GM18861 (cell line): ENCODE measurements at regions not wholly inside any gene's neighbourhood (a gene's known extent, or its start where the extent isn't known, plus 50 kb on each side); places are given as distances from the start of the nearest gene placed in this dataset.

Experiments
- ATAC-seq: cut with Tn5 transposase; IDR thresholded peaks from one replicate; pipeline ENCODE4 v1.9.1; 2021; ENCODE audit not compliant: unreplicated experiment

DNA sequence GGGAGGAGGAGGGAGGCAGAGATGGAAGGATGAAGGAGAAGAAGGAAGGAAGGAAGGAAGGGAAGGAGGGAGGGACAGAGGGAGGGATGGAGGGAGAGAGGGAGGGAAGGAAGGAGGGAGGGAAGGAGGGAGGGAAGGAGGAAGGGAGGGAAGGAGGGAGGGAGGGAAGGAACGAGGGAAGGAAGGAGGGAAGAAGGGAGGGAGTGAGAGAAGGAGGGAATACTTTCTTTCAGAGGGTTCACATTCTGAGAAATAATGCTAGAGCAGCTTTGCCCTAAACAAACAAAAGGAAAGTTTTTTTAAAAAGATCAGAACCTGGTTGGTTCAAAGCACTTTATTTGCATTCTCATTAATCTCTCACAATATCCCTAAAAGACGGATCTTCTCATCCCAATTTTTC is 96.1 kb upstream of the NXT1 start:
- ATAC-seq = no peak

DNA sequence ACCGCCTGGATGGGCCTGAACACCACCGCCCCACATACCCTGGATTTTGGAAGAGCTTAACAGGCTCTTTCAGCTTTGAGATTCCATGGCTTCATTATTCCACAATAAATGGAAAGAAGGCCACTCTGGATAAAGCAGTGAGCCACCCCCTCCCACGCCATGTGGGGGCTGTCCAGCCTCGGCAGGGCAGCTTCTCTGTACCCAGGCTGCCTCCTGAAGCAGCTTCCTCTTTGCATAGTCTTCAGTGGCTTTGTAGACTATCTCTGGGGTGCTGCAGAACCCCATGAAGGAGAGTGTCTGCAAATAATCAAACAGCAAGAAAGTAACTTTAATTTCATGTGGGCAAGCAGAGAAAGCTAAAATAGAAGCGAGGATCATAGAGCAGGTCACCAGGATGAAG is 96.6 kb upstream of the NXT1 start:
- ATAC-seq = no peak

DNA sequence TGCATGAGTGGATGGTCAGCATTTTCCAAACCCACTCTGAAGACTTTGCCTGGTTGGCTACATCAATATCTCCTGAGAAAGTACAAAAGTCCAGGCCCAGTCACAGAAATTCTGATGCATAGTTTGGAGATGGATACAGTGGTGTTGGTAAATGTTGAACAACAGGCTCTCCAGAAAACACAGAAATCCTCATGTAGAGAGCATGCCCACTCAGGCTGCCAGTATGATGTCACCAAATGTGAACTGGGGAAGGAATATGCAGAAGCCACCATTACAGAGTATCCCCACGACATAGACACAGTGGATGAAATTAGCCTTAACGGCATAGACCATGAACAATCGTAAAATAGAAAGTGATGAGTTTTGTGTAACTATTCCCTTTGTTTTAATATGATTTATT is 97.1 kb upstream of the NXT1 start:
- no peak for ATAC-seq

DNA sequence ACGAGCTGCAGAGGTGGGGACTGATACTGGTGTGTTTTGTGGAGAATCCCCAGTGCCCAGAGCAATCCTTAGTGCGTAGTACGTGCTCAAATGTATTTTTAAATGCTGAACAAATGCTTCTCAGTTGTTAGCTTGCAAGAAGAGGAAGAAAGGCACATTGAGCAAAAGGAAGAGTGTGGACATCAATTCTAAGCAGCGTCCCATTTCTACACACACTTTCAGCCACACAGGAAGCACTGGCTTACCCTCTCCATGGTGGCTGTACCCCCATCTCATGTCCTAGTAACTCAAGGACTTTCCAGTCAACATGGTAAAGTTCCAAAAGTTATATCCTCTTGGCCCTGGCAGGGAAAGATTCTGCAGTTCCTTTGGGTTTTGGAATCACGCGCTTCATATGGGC is 98.8 kb upstream of the NXT1 start:
- ATAC-seq = no peak

DNA sequence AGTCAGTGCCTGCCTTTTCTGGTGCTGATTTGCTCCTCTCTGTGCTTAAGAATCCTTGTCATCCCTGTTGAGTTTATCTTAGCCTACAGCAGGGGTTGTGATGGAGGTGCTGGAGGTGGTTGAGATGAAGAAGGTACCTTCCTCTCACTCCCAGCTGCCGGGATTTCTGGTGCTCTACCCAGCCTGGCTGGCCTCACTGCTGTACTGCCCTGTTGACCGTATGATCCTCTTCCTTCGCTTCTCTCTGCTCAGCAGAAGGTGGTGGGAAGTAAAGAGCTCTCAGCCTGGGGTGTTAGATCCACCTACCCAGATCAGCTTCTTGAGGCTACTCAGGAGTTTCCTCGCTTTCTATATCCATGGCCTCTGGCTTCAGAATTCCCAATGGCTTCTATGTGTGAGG is 101.0 kb upstream of the NXT1 start:
- ATAC-seq = no peak

DNA sequence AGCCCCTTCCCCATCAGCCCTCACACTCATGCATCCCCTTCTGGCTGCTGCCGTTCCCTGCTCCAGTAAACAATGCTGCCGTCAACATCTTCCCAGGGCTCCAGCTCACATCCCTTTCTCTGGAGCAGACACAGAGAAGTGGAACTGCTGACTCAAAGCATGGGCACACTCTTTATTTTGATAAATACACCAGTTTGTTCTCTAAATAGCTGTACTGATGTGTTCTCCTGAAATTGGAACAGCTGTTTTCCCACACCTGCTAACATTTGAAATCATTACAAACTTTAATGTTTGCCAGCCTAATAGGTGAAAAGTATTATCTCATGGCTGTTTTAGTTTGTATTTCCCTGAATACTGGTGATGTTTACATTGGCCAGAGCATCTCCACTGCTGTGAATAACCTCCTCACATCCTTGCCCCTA is 102.1 kb upstream of the NXT1 start:
- ATAC-seq = no peak

DNA sequence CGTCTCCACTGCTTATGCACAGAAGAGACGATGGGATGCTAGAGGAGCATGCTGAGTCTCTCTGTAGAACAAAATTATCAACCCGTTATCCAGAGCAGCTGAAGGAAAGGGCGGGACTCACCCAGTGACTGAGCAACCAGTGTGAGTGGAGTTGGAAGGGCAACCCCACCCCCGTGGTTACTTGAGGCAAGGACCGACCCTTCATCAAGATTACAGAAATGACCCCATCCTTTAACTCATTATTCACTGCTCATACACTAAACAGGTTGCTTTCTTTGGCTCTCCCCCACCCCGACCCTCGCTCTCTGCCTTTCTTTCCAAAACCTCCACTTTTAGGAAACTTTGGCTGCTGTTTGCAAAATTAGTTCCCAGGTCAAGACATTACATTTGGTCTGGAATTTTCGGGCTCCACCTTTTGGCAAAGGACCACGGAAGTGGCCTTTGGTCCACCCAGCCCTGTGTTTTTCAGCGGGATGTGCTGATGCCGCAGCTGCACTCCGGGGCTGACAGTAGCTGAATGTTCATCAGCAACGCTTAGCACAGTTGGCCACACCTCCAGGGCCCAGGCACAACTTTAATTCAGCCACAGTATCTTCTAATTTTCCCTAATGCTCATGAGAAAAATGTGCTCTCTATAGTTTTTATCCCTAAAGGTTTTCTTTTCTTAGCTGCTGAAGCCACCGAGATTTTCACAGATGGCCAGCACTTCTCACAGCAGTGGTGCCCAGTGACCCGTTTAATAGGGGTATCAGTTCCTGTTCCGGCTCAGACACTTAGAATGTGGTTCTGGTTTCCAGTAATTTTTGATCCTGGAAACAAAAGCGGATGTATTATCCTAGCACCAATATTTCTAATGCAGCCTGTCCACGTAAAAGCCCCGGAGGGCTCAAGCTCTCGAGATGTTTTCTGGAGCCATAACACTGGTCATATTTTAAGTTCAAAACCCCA is 103.6 kb upstream of the NXT1 start:
- no peak for ATAC-seq

DNA sequence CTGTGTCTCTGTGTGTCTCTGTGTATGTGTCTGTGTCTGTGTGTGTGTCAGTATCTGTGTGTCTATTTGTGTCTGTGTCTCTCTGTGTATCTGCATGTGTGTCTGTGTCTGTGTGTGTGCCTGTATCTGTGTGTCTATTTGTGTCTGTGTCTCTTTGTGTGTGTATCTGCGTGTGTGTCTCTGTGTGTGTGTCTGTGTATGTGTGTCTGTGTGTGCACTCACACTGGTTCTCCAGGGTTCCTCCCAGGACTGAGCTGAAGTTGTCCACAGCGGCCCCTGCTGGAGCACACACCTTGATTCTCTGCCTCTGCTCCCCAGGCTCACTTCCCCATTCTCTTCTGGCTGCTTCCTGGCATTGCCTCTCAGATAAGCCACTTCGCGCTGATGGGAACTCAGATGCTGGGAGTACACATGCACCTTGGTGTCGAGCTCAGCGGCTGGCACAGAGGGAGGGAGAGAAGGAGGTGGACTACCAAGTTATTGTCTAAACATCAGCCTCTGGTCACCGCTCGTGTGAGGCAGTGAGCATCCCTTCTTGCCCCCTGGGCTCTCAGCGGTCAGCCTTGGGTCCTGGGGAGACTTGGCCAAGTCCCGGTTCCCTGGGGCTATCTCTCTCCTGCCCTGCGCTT is 104.9 kb upstream of the NXT1 start:
- ATAC-seq = peak; percentile 86

DNA sequence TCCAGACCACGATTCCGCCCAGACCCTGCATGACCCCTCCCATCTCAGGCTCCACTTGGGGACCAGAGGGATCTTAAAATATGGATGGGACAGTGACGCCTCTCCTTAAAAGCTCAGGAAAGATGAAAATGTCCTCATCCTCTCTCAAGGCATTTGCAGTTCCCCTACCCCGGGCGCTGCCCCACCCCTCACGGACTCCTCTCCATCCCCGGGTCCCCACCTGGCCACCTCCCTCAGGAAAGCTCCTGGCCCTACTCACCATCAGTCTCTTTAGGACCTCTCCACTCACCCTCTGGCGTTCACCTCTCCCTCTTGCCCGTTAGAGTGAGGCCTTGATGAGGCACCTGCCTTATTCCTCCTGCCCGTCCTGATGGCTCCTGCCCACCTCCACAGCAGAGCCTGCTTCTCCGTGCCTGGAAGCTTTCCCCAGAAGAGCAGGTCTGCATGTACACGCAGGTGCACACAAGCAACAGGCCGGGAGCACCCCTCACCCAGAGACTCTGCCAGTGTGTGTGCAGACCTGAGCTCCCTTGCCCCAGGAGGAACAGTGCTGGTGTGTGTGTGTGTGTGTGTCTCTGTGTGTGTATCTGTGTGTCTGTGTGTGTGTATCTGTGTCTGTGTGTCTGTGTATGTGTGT is 105.6 kb upstream of the NXT1 start:
- no peak for ATAC-seq

DNA sequence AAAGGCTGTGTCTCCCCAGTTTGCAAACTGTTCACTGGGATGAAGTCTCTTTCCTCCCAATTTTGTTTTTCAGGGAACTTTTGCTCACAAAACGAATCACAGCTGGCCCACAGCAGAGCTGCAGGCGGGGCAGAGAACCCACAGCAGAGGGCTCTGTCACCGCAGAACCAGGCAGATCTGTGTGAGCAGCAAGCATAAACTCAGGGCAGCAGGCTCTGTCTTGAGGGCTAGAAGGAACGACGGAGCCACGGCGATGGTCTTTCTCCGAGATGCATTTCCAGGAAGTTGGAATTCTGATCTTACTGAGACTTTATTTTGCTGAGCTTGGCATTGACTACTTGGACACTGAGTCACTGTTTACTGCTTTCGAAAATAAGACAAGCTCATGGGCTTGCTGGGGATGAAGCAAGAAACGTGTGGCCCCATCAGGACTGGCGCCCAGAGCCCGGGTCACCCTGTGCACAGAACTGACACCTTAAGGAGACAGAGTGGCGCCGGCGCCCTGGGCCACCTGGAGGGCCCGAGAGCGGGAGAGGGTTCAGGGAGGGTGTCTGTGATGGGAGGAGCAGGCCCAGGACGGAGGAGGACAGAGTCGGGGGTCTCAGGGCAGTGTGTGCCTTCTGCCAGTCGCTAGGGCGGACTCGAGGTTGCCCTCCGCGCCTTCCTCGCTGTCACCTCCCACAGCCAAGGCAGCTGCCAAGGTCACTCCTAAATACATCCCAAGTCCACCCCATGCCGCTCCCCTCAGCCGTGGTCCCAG is 106.3 kb upstream of the NXT1 start:
- no peak for ATAC-seq

DNA sequence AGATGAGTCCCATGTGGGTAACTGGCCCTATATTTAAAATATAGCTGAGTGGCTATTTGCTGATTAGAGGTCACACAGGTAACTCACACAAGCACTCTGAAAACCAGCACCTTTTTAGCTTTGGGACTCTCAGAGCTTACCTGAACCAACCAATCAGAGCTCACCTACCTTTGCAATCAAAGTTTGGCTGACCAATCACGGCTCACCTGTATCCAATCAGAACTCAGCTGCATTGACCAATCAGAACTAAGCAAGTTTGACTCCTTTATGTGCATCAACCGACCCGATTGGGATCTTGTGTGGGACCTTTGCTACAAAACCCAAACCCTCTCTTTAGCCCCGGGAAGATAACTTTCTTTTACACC is 106.8 kb upstream of the NXT1 start:
- ATAC-seq = no peak

DNA sequence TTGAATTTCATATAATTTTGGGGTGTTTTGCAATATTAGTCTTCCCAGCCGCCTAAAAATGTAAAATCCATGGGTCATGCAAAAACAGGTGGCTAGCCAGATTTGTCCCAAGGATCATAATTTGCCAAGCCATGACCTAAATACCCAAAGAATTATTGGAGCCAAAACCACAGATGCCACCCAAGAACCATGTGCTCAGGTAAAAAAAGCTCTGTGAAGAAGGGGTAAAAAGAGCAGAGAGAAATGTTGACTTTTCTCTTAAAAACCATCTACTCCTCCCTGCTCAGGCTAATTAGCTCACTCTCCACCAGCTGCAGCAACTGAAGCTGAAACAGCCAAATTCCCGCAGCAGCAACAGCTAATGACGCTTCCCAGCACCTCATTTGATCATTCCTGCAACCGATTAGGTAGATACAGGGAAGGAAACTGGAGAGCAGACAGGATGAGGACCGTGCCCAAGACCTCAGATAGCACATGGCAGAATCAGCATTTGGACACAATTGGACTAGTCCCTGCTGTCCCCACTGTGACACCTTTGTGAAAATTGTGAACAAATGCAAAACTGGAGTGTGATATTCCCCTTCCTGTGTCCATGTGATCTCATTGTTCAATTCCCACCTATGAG is 107.9 kb upstream of the NXT1 start:
- ATAC-seq = no peak

DNA sequence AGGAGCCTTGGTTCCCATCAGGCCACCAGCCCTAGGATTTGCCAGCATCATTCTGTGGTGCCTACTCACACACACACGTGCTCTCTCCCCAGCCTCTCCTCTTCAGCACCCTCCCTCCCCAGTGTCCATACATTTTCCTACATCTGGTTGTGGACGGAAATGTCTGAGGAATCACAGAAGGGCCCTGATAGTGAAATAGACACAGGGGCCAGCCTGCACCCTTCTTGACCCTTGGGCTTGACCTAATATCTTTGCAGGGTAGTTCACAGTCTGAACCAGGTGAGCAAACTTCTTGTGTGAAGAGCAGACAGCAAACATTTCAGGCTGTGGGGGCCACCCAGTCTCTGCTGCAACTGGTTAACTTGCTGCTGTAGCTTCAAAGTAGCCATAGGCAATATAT is 108.5 kb upstream of the NXT1 start:
- no peak for ATAC-seq

DNA sequence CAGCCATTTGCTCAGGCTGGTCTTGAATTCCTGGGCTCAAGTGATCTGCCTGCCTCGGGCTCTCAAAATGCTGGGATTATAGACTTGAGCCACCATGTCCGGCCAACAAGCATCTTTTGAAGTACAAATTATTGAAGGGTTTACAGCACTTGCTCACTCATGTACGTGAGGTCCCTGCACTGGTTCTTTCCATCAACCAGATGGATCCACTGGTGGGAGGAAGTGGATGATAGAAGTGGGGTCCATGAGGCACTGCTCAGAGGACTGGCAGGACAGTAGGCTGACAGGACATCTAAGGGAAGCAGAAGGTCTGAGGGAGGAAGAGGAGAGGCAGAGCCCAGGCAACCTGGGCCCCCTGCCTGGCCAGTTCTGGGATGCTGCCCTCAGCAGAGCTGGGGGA is 109.2 kb upstream of the NXT1 start:
- ATAC-seq = no peak

DNA sequence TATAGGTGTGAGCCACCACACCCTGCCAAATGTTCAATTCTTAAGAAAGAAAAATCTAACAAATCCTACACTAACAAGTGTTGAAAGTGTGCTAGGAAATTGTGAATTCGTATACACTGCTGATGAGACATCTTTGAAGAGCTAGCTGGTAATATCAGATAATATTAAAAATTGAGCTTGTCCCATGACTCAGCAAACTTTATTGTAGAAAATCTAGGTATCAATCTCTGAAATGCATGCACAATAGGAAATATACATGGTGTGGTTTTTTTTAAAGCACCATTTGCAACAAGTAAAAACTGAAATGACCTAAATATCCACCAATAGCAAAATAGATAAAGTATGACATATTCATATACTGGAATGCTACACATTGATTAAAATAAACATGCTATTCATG is 110.1 kb upstream of the NXT1 start:
- no peak for ATAC-seq

DNA sequence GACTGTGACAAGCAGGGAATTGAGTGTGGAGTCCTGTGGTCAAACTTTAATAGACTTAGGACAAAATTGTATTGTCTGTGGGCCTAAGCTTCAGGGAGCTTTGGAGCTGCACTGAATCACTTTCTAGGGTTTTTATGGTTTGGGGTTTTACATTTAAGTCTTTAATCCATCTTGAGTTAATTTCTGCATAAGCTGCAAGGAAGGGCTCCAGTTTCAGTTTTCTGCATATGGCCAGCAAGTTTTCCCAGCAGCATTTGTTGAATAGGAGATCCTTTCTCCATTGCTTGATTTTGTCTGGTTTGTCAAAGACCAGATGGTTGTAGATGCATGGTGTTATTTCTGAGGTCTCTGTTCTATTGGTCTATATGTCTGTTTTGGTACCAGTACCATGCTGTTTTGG is 113.4 kb upstream of the NXT1 start:
- ATAC-seq = no peak

DNA sequence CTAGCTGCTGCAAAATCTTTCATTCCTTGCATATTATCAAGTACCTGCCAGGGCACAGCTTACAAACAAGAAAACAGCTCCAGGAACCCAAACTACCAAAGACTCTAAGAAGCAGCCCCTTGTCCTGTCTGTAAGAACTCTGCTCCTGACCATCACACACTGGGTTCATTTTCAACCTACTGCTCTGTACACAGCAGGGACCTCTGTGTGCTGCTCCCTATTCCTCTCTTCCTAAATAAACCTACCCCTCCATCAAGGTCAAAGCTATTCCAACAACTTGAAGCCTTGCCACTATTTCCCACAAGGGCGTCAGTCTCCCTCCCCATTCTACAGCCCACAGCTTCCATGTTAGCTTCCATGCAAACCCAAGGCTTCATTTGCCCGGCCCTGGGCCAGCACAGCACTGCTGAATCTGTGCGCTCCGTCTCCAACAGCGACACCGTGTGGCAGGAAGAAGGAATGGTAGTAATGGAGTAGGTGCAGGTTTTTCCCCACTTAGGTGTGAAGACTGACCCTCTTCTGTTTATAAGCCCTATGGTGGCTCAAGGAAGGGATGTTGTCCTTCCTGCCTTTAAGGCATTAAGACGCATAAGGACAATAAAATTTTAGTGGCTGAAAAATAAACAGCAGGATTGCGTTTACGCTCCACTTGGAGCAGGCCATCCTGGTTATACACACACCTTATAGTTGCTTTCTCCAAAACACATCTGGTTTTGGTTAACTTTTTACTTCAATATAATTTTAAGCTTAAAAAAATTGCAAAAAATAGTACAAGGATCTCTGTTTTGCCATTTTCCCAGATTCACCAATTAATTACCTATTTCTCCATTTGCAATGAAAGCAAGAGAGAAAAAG is 115.2 kb upstream of the NXT1 start:
- ATAC-seq = no peak

DNA sequence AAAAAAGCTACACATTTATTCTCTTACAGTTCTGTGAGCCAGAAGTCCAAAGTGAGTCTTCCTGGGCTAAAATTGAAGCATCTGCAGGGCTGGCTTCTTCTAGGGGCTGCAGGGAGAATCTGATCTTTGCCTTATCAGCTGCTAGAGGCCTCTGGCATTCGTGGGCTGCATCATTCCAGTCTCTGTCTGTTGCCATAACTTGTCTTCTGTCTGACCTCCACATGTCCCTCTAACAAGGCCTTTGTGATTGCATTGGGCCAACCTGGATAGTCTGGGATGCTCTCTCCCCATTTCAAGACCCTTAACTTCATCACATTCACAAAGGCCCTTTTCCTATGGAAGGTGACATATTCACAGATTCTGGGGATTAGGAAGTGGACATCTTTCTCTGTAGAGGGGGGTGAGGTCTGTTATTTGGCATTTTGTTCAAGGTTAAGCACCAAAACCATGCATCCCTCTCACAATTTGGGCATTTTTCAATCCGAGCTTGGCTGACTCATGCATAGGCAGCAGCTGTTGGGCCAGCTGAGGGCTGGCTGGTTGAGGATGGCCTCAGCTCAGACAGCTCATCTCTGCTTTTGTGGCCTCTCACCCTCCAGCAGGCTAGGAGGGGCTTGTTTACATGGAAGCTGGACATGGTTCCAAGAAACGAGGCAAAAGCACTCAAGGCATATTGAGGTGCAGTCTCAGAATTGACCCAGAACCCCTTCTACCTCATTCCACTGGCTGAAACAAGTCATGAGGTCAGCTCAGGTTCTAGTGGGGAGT is 116.1 kb upstream of the NXT1 start:
- no peak for ATAC-seq

DNA sequence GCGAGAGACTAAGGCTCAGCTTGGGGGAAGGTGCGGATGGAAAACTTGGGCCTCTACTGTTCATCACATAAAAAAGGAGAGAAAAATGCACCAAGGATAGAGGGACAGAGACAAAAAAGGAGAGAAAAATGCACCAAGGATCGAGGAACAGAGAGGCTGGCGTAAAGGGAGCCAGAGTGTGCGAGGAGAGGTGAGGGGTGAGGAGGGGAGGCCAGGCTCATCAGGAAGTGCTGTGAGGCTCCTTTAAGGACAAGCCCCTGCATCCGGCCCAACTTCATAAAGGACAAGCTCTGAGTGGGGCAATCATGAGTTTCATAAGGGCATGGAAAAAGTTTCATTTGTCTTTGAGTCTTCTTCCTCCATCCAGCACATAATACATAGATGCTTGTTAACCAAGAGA is 117.2 kb upstream of the NXT1 start:
- ATAC-seq = no peak
